GM12878 (cell line): ENCODE measurements at regions not wholly inside any gene's neighbourhood (a gene's known extent, or its start where the extent isn't known, plus 50 kb on each side); places are given as distances from the start of the nearest gene placed in this dataset.

ENCODE experiments used
- ATAC-seq: fragments of 200-7000 bp; cut with Tn5 transposase; 3 replicates; pipeline ENCODE4 v1.9.1; 2020; ENCODE audit warnings: mild to moderate bottlenecking, moderate library complexity
- BruUV-seq: library from RNA; stranded (reverse); fragments of 400-500 nt; replicated peaks from 2 replicates; lab custom pipeline; 2021; lab: Mats Ljungman, UMichigan
- CTCF ChIA-PET: fragments of 300-600 bp; sonication (Branson Sonifier 250); formaldehyde crosslinking; extraction: SDS; loops from one replicate; lab custom pipeline; 2021; ENCODE audit warnings: inconsistent platforms; lab: Yijun Ruan, JAX
- POLR2A ChIA-PET: fragments of 350-600 bp; formaldehyde crosslinking; extraction: SDS; loops from one replicate; lab custom pipeline; 2021; ENCODE audit warnings: inconsistent platforms; lab: Charles Lee
- RAD21 ChIA-PET: fragments of 300-600 bp; sonication (Branson Sonifier 250); formaldehyde crosslinking; loops from one replicate; lab custom pipeline; 2023; ENCODE audit warnings: antibody characterized with exemption; ENCODE audit not compliant: unreplicated experiment; lab: Charles Lee
- SMC1A ChIA-PET: fragments of 300-600 bp; sonication (Branson Sonifier 250); formaldehyde crosslinking; loops from one replicate; lab custom pipeline; 2023; ENCODE audit not compliant: unreplicated experiment, uncharacterized antibody; lab: Charles Lee
- DNase-seq: peaks from one replicate; pipeline ENCODE4 v3.0.0-alpha.2; 2011; ENCODE audit warnings: low read depth, low spot score
- FAIRE-seq: peaks from 3 replicates; lab custom pipeline; 2011; peaks lifted over from hg19 to GRCh38; lab: Jason Lieb, UNC
- H2AFZ ChIP-seq: 2 replicates; pipeline ENCODE4 v1.6.0; 2011; ENCODE audit warnings: low read depth, low read length, control low read depth; ENCODE audit not compliant: control insufficient read depth
- H3K27ac ChIP-seq: 2 replicates; pipeline ENCODE4 v1.5.1; 2011; ENCODE audit warnings: control low read depth; ENCODE audit not compliant: control insufficient read depth, insufficient read depth
- H3K27me3 ChIP-seq, 2 experiments: replicated peaks in 1 of 2; 2 replicates each; pipeline versions ENCODE4 v1.6.0 to v1.6.1; 2011; ENCODE audit warnings: low read length in 1 of 2; ENCODE audit not compliant: control insufficient read depth in 2 of 2, insufficient read depth in 2 of 2
- H3K36me3 ChIP-seq, 2 experiments: 2 replicates each; pipeline ENCODE4 v1.5.1; 2011; ENCODE audit warnings: low read length in 1 of 2; ENCODE audit not compliant: control insufficient read depth in 2 of 2, insufficient read depth in 2 of 2
- H3K4me1 ChIP-seq: 2 replicates; pipeline ENCODE4 v1.6.1; 2011; ENCODE audit warnings: mild to moderate bottlenecking, low read length, moderate library complexity, mixed read lengths; ENCODE audit not compliant: control insufficient read depth, insufficient read depth
- H3K4me2 ChIP-seq: 2 replicates; pipeline ENCODE4 v1.6.0; 2011; ENCODE audit warnings: control low read depth; ENCODE audit not compliant: control insufficient read depth, insufficient read depth
- H3K4me3 ChIP-seq: fragments of 200-600 bp; sonication (generic); 2 replicates; pipeline ENCODE4 v1.5.1; 2016
- H3K79me2 ChIP-seq: 2 replicates; pipeline ENCODE4 v1.6.0; 2011; ENCODE audit warnings: low read length; ENCODE audit not compliant: control insufficient read depth, insufficient read depth
- H3K9ac ChIP-seq: 2 replicates; pipeline ENCODE4 v1.8.0; 2011; ENCODE audit warnings: low read length, control low read depth, mixed read lengths; ENCODE audit not compliant: control insufficient read depth, insufficient read depth
- H3K9me3 ChIP-seq: replicated peaks from 3 replicates; pipeline ENCODE4 v1.5.1; 2011; ENCODE audit warnings: mild to moderate bottlenecking, low read length; ENCODE audit not compliant: control insufficient read depth, insufficient read depth
- H4K20me1 ChIP-seq: 2 replicates; pipeline ENCODE4 v1.6.0; 2011; ENCODE audit not compliant: control insufficient read depth, insufficient read depth
- HCFC1 ChIP-seq: fragments of 150-350 bp; IDR thresholded peaks from 2 replicates; pipeline ENCODE4 v1.6.1; 2014; ENCODE audit warnings: low read length
- KDM1A ChIP-seq: fragments of 200-600 bp; sonication (generic); IDR thresholded peaks from 2 replicates; pipeline ENCODE4 v1.6.1; 2016; ENCODE audit warnings: borderline replicate concordance
- KLF5 ChIP-seq: fragments of 450-650 bp; IDR thresholded peaks from 2 replicates; pipeline ENCODE4 v1.6.1; 2014; ENCODE audit warnings: mild to moderate bottlenecking; ENCODE audit not compliant: partially characterized antibody
- RCOR1 ChIP-seq: conservative IDR thresholded peaks from 2 replicates; pipeline ENCODE4 v1.6.1; 2012; ENCODE audit warnings: low read depth, low read length, improper control_type of control experiment
- TCF3 ChIP-seq: IDR thresholded peaks from 2 replicates; pipeline ENCODE4 v1.6.1; 2012; ENCODE audit warnings: low read depth, mild to moderate bottlenecking, low read length, borderline replicate concordance; ENCODE audit not compliant: insufficient read depth
- WGBS: methylation state at CpG from one replicate; pipeline ENCODE4 v1.1.6; 2016; ENCODE audit warnings: low lambda C conversion rate; ENCODE audit not compliant: insufficient replicate concordance, insufficient coverage; ENCODE audit errors: missing lambda C conversion rate; 5-methylcytosine and 5-hydroxymethylcytosine counted together
- in situ Hi-C: fragments of 300-500 bp; cut with MboI; formaldehyde crosslinking; loops from 9 replicates; pipeline ENCODE4 v1.14.3; 2018; ENCODE audit warnings: mixed read lengths
- intact Hi-C: fragments of 100-400 bp; cut with micrococcal nuclease; formaldehyde crosslinking; loops from one replicate; pipeline ENCODE4 v1.14.2; 2022; ENCODE audit not compliant: unreplicated experiment
- TF ChIP-seq, protein P1 (sequence below): fragments of 450-650 bp; IDR thresholded peaks from 2 replicates; pipeline ENCODE4 v1.6.1; 2017; ENCODE audit warnings: low read depth, mild to moderate bottlenecking, moderate library complexity
- TF ChIP-seq, protein P2 (sequence below): IDR thresholded peaks from 2 replicates; pipeline ENCODE4 v1.6.1; 2012; ENCODE audit warnings: low read depth, low read length, improper control_type of control experiment
- TF ChIP-seq, protein P3 (sequence below): IDR thresholded peaks from 2 replicates; pipeline ENCODE4 v1.6.1; 2012; ENCODE audit warnings: low read depth, low read length, improper control_type of control experiment
- TF ChIP-seq, protein P4 (sequence below): fragments of 450-650 bp; conservative IDR thresholded peaks from 2 replicates; pipeline ENCODE4 v1.6.1; 2017; ENCODE audit warnings: mild to moderate bottlenecking, moderate library complexity

DNA sequence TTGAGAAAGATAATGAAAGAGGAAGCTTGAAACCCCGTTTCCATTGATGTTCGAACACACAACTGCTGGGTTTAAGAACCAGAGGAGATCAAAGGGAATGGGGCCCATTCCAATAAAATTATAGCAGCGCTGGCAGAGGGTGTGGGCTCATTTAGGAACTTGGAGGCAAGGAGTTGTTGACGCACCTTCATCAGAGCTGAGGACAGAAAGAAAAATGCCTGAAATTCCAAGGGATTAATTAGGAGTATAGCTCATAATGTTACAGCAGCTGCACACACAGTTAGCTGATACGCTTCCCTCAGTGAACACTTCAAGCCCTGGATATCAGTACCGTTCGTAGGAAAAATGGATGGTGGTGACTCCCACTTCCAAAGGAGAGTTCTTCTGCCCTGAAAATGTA lies 127.2 kb downstream of the AXIN2 start:
- Histone ChIP-seq H3K27ac (no peak overlapping the region), H3K9ac (no peak overlapping the region), H2AFZ (no peak overlapping the region), H3K4me2 (no peak overlapping the region), H4K20me1 (no peaks in the 10 kb centered on the region), H3K9me3 (no peaks in the 10 kb centered on the region; the same call in 1 of the 3 replicates), H3K4me1 (no peaks in the 10 kb centered on the region), H3K27me3 (peaks cover 0 to 2% of the 10 kb centered on the region in 2 experiments; a peak in 1 of 4 replicates)
- in situ Hi-C loops, result no loop called here
- intact Hi-C loops, result no loop called here
- WGBS, result 36% methylated on average over 7 of the region's 7 CpGs
- CTCF ChIA-PET, result no interaction called here
- TF ChIP-seq KDM1A, result no peak
- no peak for TF ChIP-seq RCOR1
- TF ChIP-seq KLF5, result no peak
- TF ChIP-seq, protein P1, sequence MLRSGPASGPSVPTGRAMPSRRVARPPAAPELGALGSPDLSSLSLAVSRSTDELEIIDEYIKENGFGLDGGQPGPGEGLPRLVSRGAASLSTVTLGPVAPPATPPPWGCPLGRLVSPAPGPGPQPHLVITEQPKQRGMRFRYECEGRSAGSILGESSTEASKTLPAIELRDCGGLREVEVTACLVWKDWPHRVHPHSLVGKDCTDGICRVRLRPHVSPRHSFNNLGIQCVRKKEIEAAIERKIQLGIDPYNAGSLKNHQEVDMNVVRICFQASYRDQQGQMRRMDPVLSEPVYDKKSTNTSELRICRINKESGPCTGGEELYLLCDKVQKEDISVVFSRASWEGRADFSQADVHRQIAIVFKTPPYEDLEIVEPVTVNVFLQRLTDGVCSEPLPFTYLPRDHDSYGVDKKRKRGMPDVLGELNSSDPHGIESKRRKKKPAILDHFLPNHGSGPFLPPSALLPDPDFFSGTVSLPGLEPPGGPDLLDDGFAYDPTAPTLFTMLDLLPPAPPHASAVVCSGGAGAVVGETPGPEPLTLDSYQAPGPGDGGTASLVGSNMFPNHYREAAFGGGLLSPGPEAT, result no peak
- TF ChIP-seq, all 136 proteins: peak for 0
- FAIRE-seq (no peak), ATAC-seq (no peak), DNase-seq (no peak)
- no TSS peak for BruUV-seq
- Histone ChIP-seq H3K4me3 (no peak overlapping the region), H3K36me3 (no peaks in the 10 kb centered on the region), H3K79me2 (no peaks in the 10 kb centered on the region)
- POLR2A ChIA-PET, result no interaction called here
- SMC1A ChIA-PET, result interaction anchor here (0.9 kb wide), 1 partner anchor 9 kb away, joined by 4 read pairs; no protein-coding TSS in a partner anchor
- RAD21 ChIA-PET, result interaction anchor here (1.6 kb wide), 1 partner anchor 361 kb away, joined by 3 read pairs; no protein-coding TSS in a partner anchor

DNA sequence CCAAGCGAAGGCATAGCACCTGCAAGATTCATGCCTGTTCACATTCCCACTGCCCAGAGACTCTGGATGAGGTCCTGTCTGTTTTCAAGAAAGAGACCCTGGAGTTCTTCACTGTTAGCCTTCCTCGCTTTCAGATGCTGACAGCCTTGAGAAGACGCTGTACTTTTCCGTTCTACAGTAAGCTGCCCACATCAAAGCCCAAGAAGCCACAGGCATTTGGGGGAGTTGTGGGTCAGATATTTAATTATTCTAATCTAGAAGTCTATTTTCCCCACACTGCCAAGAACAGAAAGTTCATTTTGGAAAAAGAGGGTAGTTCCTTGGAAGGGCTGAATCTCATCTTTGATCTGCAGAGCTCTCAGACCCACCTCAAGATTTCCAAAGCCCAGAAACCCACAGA lies 127.9 kb downstream of the AXIN2 start:
- H4K20me1 ChIP-seq, result no peaks in the 10 kb centered on the region
- no peak for ATAC-seq
- BruUV-seq, result no TSS peak
- H3K27ac ChIP-seq, result no peak overlapping the region
- DNase-seq, result no peak
- CTCF ChIA-PET, result no interaction called here
- no peaks in the 10 kb centered on the region for H3K36me3 ChIP-seq
- H3K4me3 ChIP-seq, result no peak overlapping the region
- FAIRE-seq, result no peak
- in situ Hi-C loops, result no loop called here
- H3K79me2 ChIP-seq, result no peaks in the 10 kb centered on the region
- H3K27me3 ChIP-seq, result no peaks in the 10 kb centered on the region
- POLR2A ChIA-PET, result no interaction called here
- RAD21 ChIA-PET, result interaction anchor here (1.6 kb wide), 1 partner anchor 362 kb away, joined by 3 read pairs; no protein-coding TSS in a partner anchor
- WGBS, result 52% methylated on average over 4 of the region's 4 CpGs
- no peak overlapping the region for H2AFZ ChIP-seq
- no peak overlapping the region for H3K4me2 ChIP-seq
- SMC1A ChIA-PET, result no interaction called here
- no peak overlapping the region for H3K9ac ChIP-seq
- H3K9me3 ChIP-seq, result no peaks in the 10 kb centered on the region; the same call in 1 of the 3 replicates
- no peaks in the 10 kb centered on the region for H3K4me1 ChIP-seq
- intact Hi-C loops, result no loop called here
- TF ChIP-seq, protein P2, sequence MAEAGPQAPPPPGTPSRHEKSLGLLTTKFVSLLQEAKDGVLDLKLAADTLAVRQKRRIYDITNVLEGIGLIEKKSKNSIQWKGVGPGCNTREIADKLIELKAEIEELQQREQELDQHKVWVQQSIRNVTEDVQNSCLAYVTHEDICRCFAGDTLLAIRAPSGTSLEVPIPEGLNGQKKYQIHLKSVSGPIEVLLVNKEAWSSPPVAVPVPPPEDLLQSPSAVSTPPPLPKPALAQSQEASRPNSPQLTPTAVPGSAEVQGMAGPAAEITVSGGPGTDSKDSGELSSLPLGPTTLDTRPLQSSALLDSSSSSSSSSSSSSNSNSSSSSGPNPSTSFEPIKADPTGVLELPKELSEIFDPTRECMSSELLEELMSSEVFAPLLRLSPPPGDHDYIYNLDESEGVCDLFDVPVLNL, result no peak
- TF ChIP-seq TCF3 (no peak), HCFC1 (no peak)
- TF ChIP-seq, protein P3, sequence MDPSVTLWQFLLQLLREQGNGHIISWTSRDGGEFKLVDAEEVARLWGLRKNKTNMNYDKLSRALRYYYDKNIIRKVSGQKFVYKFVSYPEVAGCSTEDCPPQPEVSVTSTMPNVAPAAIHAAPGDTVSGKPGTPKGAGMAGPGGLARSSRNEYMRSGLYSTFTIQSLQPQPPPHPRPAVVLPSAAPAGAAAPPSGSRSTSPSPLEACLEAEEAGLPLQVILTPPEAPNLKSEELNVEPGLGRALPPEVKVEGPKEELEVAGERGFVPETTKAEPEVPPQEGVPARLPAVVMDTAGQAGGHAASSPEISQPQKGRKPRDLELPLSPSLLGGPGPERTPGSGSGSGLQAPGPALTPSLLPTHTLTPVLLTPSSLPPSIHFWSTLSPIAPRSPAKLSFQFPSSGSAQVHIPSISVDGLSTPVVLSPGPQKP, result no peak
- TF ChIP-seq, protein P4, sequence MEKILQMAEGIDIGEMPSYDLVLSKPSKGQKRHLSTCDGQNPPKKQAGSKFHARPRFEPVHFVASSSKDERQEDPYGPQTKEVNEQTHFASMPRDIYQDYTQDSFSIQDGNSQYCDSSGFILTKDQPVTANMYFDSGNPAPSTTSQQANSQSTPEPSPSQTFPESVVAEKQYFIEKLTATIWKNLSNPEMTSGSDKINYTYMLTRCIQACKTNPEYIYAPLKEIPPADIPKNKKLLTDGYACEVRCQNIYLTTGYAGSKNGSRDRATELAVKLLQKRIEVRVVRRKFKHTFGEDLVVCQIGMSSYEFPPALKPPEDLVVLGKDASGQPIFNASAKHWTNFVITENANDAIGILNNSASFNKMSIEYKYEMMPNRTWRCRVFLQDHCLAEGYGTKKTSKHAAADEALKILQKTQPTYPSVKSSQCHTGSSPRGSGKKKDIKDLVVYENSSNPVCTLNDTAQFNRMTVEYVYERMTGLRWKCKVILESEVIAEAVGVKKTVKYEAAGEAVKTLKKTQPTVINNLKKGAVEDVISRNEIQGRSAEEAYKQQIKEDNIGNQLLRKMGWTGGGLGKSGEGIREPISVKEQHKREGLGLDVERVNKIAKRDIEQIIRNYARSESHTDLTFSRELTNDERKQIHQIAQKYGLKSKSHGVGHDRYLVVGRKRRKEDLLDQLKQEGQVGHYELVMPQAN, result no peak
